NCI-H128 (cell line): ENCODE measurements at regions not wholly inside any gene's neighbourhood (a gene's known extent, or its start where the extent isn't known, plus 50 kb on each side); places are given as distances from the start of the nearest gene placed in this dataset.

Source experiments
- DNase-seq: peaks from one replicate; lab custom pipeline; 2025; ENCODE audit not compliant: unreplicated experiment; lab: John Stamatoyannopoulos, UW

DNA sequence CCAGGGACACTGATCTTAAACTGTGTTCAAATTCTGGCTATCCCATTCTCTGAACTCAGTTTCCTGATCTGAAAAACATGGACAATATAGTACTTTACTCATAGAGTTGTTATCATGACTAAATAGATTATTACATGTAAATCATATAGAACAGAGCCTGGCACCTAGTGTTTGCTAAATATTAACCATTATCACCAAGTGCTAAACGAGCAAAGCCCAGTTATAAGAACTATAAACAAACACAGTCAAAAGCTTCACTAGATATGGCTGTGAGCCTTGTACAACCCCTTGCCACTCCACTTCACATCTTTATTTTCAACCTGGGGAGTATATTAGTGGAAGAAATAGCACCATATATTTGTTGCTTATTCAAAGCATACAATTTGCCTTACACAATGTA is 338.9 kb upstream of the CADM1 start:
- DNase-seq = no peak

DNA sequence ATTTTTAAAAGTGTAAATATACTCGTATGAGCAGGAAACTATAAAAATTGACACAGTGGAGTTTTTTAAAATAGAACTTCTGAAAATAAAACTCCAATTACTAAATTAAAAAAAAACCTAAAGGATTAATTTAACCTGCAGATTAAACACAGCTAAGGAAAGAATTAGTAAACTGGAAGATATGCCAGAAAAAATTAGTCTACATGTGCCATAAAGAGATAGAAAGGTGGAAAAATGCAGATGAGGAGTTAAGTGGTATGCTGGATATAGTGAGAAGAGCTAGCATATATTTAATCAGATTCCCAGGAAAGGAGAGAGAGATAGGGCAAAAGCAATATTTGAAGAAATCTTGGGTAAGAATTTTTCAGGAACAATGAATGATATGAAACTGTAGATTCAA is 315.8 kb upstream of the CADM1 start:
- no peak for DNase-seq

GRCh38 chr11:115819014-115819413 is 314.8 kb upstream of the CADM1 start:
- no peak for DNase-seq

- no peak for DNase-seq
Measured at GRCh38 chr11:115817844-115818468, 313.7 kb upstream of the CADM1 start.

GRCh38 chr11:115808351-115808940 is 304.2 kb upstream of the CADM1 start:
- no peak for DNase-seq

GRCh38 chr11:115806056-115806455 is 301.8 kb upstream of the CADM1 start:
- DNase-seq = no peak

DNA sequence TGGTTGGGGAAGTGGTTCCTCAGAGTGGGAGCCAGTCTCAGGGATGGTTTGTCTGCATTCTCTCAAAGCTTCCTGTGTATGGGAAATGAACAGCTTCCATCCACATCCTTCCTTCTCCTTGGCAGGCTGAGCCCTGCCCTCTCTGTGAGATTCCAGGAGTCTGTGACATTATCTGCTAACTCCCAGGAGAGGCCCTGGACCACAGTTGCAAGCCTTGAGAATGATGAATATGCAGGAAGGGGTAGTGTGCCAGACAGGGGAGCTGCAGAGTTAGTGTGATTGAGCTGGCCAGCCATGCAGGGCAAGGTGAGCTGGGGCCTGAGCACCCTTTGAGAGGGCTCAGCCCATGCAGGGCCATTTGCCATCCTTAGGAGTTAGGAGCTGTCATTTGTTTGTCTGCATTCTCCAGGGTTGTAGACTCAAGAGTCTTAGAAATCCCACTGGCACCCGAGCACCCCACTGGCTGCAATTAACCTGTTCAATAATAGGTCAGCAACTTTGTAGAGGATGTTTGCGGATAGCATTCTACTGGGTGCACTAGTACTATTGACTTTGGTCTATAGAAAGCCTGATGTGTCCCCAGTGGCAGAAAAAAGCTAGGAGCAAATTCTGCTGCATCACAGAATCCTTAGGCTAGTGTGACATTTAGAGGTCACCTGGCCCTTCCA is 299.0 kb upstream of the CADM1 start:
- no peak for DNase-seq

- no peak for DNase-seq
Measured at GRCh38 chr11:115802641-115803040, 298.4 kb upstream of the CADM1 start.

DNA sequence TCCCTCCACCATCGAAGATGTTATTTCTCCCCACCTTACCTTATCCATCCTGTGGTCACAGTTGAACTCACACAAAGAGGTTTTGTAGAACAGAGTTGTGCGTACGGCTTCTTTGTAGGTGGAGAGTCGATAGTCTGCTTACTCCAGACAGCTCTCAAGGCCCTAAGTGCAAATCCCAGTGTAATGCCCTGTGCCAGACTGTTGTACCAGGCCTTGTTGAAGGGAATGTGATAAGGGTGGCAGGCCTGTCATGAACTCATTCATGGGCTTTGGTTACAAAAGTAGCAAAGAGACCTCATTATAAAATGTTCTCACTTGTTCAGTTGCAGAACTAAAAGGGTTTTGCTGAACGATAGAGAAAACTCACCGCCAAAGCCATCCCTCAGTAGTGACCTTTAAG is 288.7 kb upstream of the CADM1 start:
- DNase-seq = no peak

DNA sequence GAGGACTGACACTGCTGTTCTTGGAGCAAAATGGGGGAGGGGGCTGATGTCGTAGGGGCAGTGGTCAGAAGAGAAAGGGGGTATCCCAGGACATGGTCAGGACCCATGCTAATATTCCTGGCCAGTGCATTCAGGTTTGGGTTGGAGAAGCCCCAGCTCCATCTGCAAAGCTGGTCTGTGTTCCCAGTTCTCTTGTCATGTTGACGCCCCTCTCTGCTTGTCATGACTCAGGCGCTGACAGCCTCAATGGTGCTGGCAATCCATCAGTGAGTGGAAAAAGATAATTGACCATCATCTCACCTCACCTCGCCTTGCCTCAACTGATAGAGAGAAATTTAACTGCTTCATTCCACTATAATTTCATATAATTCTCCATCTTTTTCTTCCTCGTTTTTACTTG is 283.1 kb upstream of the CADM1 start:
- DNase-seq = no peak

- DNase-seq = no peak
Measured at GRCh38 chr11:115784796-115785521, 280.7 kb upstream of the CADM1 start.

GRCh38 chr11:115780646-115781362 is 276.6 kb upstream of the CADM1 start:
- DNase-seq = no peak

- DNase-seq = no peak
Measured at GRCh38 chr11:115778928-115779650, 274.9 kb upstream of the CADM1 start.

DNA sequence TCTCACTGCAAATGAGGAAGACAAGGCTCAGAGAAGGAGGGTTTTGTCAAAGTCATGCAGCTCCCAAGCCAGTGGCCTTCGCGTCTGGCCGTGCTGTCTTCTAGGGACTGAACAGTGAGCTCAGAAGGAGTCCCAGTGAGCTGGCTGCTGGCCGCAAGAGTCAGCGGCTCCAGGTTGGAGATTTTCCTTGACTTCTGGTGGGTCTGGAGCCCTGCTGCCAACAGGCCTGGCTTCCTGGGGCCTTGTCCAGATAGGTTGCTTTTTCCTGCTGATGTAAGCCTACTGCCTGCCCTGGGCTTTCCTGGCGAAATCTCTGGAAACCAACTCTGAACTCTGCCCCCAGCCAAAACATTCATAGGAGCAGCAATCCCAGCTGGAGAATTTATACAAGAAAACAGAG is 272.7 kb upstream of the CADM1 start:
- no peak for DNase-seq

- no peak for DNase-seq
Measured at GRCh38 chr11:115775846-115776245, 271.6 kb upstream of the CADM1 start.

DNA sequence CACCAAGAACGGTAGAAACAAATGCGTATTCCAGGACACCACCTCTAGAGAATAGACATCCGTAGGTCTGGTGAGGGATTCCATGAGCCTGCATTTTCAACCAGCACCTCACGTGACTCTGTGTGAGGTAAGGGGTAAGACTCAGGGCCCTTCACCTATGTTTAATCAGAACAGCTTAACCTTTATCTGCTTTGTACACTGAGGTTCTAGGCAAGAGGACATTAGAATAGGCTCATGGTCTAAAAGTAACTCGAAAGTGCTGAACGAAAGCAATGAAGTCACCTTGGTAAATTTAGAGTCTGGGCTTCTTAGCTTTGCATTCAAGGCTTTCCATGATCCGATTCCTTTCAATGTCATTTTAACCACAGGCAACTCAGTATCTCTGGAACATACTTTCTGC is 270.5 kb upstream of the CADM1 start:
- no peak for DNase-seq

GRCh38 chr11:115769891-115770290 is 265.7 kb upstream of the CADM1 start:
- DNase-seq = no peak

DNA sequence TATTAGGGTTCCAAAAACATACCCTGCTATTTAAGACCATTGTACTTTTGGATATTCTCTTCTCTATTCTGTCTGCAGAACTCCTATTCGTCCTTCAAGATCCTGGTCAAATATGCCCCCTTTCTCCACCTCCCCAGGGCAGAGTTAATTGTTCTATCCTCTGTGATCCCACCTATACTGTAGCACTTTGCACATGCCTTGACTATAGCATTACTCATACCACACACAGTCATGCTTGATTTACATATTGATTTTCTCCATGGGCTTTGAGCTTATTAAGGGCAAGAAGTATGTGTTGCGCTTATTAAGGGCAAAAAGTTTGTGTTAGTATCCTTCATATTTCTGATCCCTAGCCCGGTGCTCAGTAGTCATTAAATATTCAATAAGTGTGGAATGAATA is 263.7 kb upstream of the CADM1 start:
- no peak for DNase-seq

DNA sequence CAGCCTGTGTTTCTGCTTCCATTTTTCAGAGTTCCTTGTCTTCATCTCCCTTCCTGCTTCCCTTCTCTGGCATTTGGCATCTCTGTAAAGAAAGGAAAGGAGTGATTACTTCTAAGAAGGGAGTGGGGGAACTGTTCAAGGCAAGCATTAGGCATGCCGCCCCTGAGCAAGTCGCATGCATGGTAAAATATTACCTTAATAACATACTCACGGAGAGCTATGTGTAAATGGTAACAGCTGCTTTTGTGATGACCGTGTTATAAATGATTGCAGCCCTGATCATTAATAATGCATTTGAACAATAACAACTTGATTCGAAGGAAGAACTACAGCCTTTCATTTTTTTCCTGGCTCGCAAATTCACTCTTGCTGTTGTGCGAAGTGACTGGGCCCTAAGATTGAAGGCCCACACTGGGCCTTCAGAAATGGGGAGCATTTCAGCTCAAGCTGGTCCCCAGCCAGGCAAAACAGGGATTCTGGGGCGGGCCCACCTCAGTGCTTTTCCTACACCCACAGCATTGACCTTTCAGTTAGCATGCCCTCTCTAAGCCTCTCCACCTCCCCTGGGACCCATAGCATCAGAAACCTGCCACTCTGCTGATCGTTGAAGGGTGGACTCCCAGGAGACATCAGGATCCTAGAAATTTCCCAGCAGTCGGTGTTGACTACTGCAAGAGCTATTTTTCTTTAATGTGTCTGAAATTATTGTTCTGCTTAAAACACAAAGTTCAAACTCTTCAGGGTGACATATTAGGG is 263.0 kb upstream of the CADM1 start:
- no peak for DNase-seq

DNA sequence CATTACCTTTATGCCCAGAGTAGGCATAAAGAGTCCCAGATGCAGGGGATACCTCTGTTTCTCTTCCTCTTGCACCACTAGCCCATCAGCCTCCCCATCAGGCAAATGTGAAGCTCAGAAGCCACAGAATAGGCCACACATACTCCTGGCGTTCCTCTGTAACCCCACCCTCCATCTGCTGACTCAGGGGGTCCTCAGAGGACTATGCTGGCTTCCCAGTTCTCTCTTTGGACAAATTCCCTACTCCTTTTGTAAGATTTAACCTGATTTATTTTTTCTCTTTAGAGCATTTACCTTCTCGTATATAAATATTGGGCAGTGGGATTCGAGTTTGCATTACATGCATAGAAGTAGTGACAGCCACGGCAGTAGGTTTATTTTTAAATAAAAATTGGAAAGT is 262.3 kb upstream of the CADM1 start:
- no peak for DNase-seq
